Ovary (tissue), 3 donors: ENCODE measurements at regions not wholly inside any gene's neighbourhood (a gene's known extent, or its start where the extent isn't known, plus 50 kb on each side); places are given as distances from the start of the nearest gene placed in this dataset.

Experiments used
- CTCF ChIP-seq, 3 donors: fragments of 450-650 bp in 2 of 3; fragments of 200-600 bp in 1 of 3; IDR thresholded peaks; one replicate each; pipeline versions ENCODE4 v1.5.1 to v1.8.0; 2016 to 2022; ENCODE audit warnings: antibody characterized with exemption in 3 of 3, mild to moderate bottlenecking in 1 of 3
- EP300 ChIP-seq: sonication (generic); formaldehyde crosslinking; IDR thresholded peaks from one replicate; pipeline ENCODE4 v1.6.1; 2017; ENCODE audit warnings: antibody characterized with exemption
- POLR2A ChIP-seq: fragments of 450-650 bp; IDR thresholded peaks from one replicate; pipeline ENCODE4 v1.6.1; 2017; ENCODE audit warnings: antibody characterized with exemption, mild to moderate bottlenecking, moderate library complexity
- donor health status: DM: no; HTN: no; CAD: no.

DNA sequence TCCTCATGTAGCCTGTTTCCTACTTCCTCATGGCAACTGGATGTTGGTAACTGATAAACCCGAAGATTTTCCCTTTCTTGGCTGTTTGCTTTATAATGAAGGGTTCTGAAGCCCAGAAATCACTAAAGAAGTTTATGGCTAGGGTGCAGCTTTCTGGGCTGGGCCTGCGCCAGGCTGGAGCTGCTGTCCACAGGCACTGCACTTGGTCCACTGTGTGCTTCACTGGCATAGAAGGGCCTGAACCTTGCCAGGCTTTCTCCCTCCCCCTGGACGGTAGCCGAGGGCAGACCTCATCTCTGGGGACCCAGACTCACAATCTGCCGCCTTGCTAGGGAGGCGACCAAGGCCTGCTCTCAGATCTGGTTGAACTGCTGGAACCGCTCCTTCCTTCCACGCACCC lies 133.3 kb upstream of the SPRED2 start:
- TF ChIP-seq CTCF (IDR thresholded peaks at IDR 0.05), result no peak
- TF ChIP-seq POLR2A, result no peak
- TF ChIP-seq EP300, result no peak
